ENCODE measurements at regions not wholly inside any gene's neighbourhood (a gene's known extent, or its start where the extent isn't known, plus 50 kb on each side); places are given as distances from the start of the nearest gene placed in this dataset.

DNA sequence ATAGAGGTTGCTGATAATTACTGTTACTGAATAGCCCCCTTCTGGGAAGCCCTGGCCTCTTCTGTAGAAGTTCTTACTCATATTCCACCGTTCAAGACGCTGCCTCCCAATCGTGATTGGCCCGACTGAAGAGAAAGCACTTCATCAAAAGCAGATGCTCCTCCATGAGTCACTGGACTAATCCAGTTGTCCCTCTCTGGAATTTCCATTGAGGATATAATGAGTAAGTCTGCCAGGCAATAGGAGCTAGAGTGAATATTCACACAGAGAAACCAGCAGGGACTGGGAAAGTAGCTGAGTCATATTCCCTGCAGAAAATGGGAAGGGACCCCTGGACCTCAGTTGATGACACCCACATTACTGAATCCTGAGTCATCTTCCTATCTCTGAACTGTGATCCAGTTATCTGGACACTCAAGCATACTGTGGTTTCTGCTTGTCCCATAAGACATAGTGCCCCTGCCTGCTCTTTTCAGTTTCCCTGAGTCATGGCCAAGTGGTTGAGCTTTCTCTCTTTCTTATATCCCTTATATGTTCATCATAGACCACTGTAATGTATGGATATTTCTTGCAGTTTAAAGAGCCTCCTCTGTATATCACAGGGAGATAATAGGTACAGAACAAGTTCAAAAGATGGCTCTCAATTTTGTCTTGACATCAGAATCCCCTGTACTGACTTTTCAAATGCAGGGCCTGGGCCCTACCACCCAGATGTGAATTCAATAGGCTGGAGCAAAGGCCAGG lies 151.2 kb upstream of the CDIN1 start:
- Histone ChIP-seq H3K9ac (ENCODE audit: low read depth in 1 of 2, low read length in 2 of 2) (no peak overlapping the region), H3K27me3 (ENCODE audit: control insufficient read depth in 2 of 2, insufficient read depth in 2 of 2, low read length in 2 of 2) (no peaks in the 10 kb centered on the region), H3K9me3 (ENCODE audit: control insufficient read depth in 2 of 2, low read length in 2 of 2) (no peaks in the 10 kb centered on the region), H3K27ac (ENCODE audit: low read depth in 2 of 2, low read length in 2 of 2) (no peak overlapping the region), H3K4me1 (ENCODE audit: control insufficient read depth in 2 of 2, insufficient read depth in 2 of 2, low read length in 2 of 2) (no peaks in the 10 kb centered on the region), H3K4me3 (ENCODE audit: low read length in 2 of 2) (no peak overlapping the region), H3K36me3 (ENCODE audit: control insufficient read depth in 2 of 2, insufficient read depth in 2 of 2, low read length in 2 of 2) (no peaks in the 10 kb centered on the region)

DNA sequence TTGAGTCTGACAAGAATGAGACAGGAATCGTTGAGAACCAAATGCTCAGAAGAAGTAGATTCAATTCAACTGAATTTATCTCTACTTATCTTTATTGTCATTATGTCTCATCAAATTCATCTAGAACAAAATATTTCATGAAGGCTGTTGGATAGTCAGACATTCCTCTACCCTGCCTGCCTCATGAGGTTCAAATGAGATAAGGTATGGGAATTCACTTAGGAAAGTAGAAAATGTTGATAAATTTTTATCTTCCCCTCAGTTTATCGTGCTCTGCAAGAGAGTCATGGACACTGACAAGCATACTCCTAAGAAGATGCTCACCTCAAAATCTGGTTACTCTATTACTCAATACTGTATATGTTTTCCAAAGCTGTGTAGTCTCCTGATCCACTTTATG lies 149.7 kb upstream of the CDIN1 start:
- Histone ChIP-seq H3K27me3 (ENCODE audit: control insufficient read depth in 2 of 2, insufficient read depth in 2 of 2, low read length in 2 of 2) (no peaks in the 10 kb centered on the region), H3K4me3 (ENCODE audit: low read length in 2 of 2) (no peak overlapping the region), H3K9me3 (ENCODE audit: control insufficient read depth in 2 of 2, low read length in 2 of 2) (no peaks in the 10 kb centered on the region), H3K36me3 (ENCODE audit: control insufficient read depth in 2 of 2, insufficient read depth in 2 of 2, low read length in 2 of 2) (no peaks in the 10 kb centered on the region), H3K4me1 (ENCODE audit: control insufficient read depth in 2 of 2, insufficient read depth in 2 of 2, low read length in 2 of 2) (no peaks in the 10 kb centered on the region), H3K27ac (ENCODE audit: low read depth in 2 of 2, low read length in 2 of 2) (no peak overlapping the region), H3K9ac (ENCODE audit: low read depth in 1 of 2, low read length in 2 of 2) (no peak overlapping the region)

DNA sequence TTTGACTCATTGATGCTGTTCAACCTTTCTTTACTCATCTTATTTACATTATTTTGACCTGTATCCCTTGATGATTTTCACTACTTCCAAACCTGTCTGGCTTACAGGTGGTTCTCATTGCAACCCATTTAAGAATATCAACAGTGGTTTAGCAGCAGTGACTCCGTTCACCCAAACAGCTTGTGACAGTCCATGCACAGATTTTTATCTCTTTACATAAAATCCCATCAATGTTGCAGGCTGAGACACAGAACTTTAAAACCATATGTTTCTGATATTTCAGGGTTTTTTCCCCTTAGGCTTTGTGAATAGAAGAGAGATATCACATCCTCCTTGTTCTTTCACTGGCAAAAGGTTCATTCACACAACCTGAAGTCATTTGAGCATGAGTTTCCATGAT lies 149.1 kb upstream of the CDIN1 start:
- Histone ChIP-seq H3K27me3 (ENCODE audit: control insufficient read depth in 2 of 2, insufficient read depth in 2 of 2, low read length in 2 of 2) (no peaks in the 10 kb centered on the region), H3K9ac (ENCODE audit: low read depth in 1 of 2, low read length in 2 of 2) (no peak overlapping the region), H3K4me1 (ENCODE audit: control insufficient read depth in 2 of 2, insufficient read depth in 2 of 2, low read length in 2 of 2) (no peaks in the 10 kb centered on the region), H3K4me3 (ENCODE audit: low read length in 2 of 2) (no peak overlapping the region), H3K36me3 (ENCODE audit: control insufficient read depth in 2 of 2, insufficient read depth in 2 of 2, low read length in 2 of 2) (no peaks in the 10 kb centered on the region), H3K9me3 (ENCODE audit: control insufficient read depth in 2 of 2, low read length in 2 of 2) (no peaks in the 10 kb centered on the region), H3K27ac (ENCODE audit: low read depth in 2 of 2, low read length in 2 of 2) (no peak overlapping the region)

DNA sequence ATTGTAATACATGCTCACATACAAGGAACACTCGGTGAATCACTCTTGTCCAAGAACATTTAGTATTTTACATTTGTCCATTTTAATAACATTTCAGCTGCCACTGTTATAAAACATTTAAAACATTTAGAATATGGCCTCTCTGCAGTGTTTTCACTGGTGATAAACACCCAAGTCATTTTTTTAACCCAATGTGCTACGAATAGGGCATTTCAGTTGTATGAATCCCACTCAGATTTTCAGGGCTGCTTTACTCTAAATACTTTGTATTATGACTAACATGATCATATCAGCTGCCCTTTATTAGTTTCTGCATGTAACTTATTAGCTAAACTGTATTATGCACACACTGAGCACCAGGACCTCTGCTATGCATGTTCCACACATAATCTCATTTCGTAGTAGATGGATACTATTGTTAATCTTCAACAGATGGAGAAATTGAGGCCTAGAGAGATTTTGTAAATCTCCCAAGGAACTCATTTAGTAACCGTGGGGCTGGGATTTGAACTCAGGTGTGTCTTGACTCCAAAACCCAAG lies 148.6 kb upstream of the CDIN1 start:
- Histone ChIP-seq H3K9me3 (ENCODE audit: control insufficient read depth in 2 of 2, low read length in 2 of 2) (no peaks in the 10 kb centered on the region), H3K36me3 (ENCODE audit: control insufficient read depth in 2 of 2, insufficient read depth in 2 of 2, low read length in 2 of 2) (no peaks in the 10 kb centered on the region), H3K9ac (ENCODE audit: low read depth in 1 of 2, low read length in 2 of 2) (no peak overlapping the region), H3K27ac (ENCODE audit: low read depth in 2 of 2, low read length in 2 of 2) (no peak overlapping the region), H3K27me3 (ENCODE audit: control insufficient read depth in 2 of 2, insufficient read depth in 2 of 2, low read length in 2 of 2) (no peaks in the 10 kb centered on the region), H3K4me3 (ENCODE audit: low read length in 2 of 2) (no peak overlapping the region), H3K4me1 (ENCODE audit: control insufficient read depth in 2 of 2, insufficient read depth in 2 of 2, low read length in 2 of 2) (no peaks in the 10 kb centered on the region)

DNA sequence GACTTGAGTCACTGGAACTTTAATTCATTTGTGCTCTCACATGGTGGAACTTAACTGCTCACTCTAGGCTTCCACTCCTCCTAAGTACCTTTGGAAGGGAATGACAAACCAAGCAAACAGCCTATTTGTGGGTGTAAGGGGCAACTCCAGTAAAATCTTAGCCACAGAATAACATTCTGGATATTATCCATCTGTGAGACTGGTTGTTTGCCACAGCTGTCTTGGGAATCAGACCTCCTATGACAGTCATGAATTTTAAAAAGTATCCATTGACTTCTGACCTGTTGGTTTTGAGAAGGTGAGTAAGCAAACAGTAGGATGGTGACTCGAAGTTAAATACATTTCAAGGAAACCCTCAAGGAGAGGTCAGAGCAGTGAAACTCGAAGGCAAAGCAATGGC lies 147.3 kb upstream of the CDIN1 start:
- H3K4me1 ChIP-seq (ENCODE audit: control insufficient read depth in 2 of 2, insufficient read depth in 2 of 2, low read length in 2 of 2) = no peaks in the 10 kb centered on the region
- no peaks in the 10 kb centered on the region for H3K27me3 ChIP-seq (ENCODE audit: control insufficient read depth in 2 of 2, insufficient read depth in 2 of 2, low read length in 2 of 2)
- H3K36me3 ChIP-seq (ENCODE audit: control insufficient read depth in 2 of 2, insufficient read depth in 2 of 2, low read length in 2 of 2) = no peaks in the 10 kb centered on the region
- H3K9me3 ChIP-seq (ENCODE audit: control insufficient read depth in 2 of 2, low read length in 2 of 2) = no peaks in the 10 kb centered on the region
- no peak overlapping the region for H3K4me3 ChIP-seq (ENCODE audit: low read length in 2 of 2)
- no peak overlapping the region for H3K9ac ChIP-seq (ENCODE audit: low read depth in 1 of 2, low read length in 2 of 2)
- no peak overlapping the region for H3K27ac ChIP-seq (ENCODE audit: low read depth in 2 of 2, low read length in 2 of 2)

DNA sequence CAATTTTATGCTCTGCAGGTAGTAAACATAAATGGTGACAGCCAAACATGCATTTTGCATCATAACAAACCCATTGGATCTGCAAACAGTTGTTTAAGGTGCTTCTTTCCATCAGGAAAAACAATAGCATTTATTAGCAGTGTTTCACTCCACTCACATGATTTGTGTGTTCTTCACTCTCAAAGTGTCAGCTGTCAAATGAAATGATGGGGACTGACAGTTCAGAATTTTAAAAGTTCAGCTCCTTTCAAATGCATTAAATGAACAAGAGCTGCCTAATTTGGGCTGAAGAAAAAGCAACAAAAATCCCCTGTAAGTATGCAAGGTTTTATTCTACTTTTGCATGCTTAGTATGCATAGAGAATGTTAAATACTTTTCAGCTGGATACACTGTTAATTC lies 145.2 kb upstream of the CDIN1 start:
- no peaks in the 10 kb centered on the region for H3K4me1 ChIP-seq (ENCODE audit: control insufficient read depth in 2 of 2, insufficient read depth in 2 of 2, low read length in 2 of 2)
- H3K9me3 ChIP-seq (ENCODE audit: control insufficient read depth in 2 of 2, low read length in 2 of 2) = no peaks in the 10 kb centered on the region
- no peak overlapping the region for H3K4me3 ChIP-seq (ENCODE audit: low read length in 2 of 2)
- H3K27ac ChIP-seq (ENCODE audit: low read depth in 2 of 2, low read length in 2 of 2) = no peak overlapping the region
- no peaks in the 10 kb centered on the region for H3K27me3 ChIP-seq (ENCODE audit: control insufficient read depth in 2 of 2, insufficient read depth in 2 of 2, low read length in 2 of 2)
- no peak overlapping the region for H3K9ac ChIP-seq (ENCODE audit: low read depth in 1 of 2, low read length in 2 of 2)
- H3K36me3 ChIP-seq (ENCODE audit: control insufficient read depth in 2 of 2, insufficient read depth in 2 of 2, low read length in 2 of 2) = no peaks in the 10 kb centered on the region

DNA sequence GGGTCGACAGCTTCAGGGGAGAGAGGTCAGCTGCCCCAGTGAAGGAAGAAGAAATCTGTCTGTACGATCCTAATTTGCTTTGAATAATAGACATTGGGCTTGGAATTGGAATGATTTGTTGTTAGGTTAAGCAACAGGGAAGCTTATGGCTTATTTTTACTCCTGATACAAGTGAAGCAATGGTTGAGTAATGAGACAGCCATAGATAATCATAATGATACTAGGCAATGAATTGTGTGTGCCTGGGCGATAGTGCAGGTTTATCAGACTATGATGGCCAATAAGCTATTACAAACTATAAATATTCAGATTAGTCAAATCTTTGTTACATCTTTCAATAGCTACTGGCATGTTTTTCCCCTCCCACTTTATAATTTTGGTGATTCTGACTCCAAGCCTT lies 140.9 kb upstream of the CDIN1 start:
- no peak overlapping the region for H3K4me3 ChIP-seq (ENCODE audit: low read length in 2 of 2)
- no peak overlapping the region for H3K27ac ChIP-seq (ENCODE audit: low read depth in 2 of 2, low read length in 2 of 2)
- H3K9me3 ChIP-seq (ENCODE audit: control insufficient read depth in 2 of 2, low read length in 2 of 2) = no peaks in the 10 kb centered on the region
- H3K27me3 ChIP-seq (ENCODE audit: control insufficient read depth in 2 of 2, insufficient read depth in 2 of 2, low read length in 2 of 2) = no peaks in the 10 kb centered on the region
- no peak overlapping the region for H3K9ac ChIP-seq (ENCODE audit: low read depth in 1 of 2, low read length in 2 of 2)
- H3K4me1 ChIP-seq (ENCODE audit: control insufficient read depth in 2 of 2, insufficient read depth in 2 of 2, low read length in 2 of 2) = no peaks in the 10 kb centered on the region
- no peaks in the 10 kb centered on the region for H3K36me3 ChIP-seq (ENCODE audit: control insufficient read depth in 2 of 2, insufficient read depth in 2 of 2, low read length in 2 of 2)

DNA sequence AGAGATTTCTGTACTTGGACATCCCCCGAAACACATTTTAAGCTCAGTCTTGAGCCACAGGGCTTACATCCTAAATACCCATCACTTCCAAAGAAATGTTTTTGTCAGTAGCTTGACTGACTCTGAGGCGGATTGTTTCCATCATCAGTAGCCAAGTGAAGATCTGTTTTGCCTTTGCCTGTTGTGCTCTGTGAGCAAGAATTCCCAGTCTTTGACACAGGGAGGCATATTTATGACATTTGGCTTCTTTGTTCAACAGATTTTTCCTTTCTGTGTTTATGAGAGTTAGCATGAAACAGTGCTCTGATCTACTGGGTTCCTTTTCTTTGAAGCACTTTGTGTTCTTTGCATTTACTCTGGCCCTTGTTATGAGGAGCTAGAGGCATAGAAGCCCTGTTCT lies 132.1 kb upstream of the CDIN1 start:
- no peaks in the 10 kb centered on the region for H3K4me1 ChIP-seq (ENCODE audit: control insufficient read depth in 2 of 2, insufficient read depth in 2 of 2, low read length in 2 of 2)
- no peaks in the 10 kb centered on the region for H3K9me3 ChIP-seq (ENCODE audit: control insufficient read depth in 2 of 2, low read length in 2 of 2)
- no peaks in the 10 kb centered on the region for H3K27me3 ChIP-seq (ENCODE audit: control insufficient read depth in 2 of 2, insufficient read depth in 2 of 2, low read length in 2 of 2)
- H3K9ac ChIP-seq (ENCODE audit: low read depth in 1 of 2, low read length in 2 of 2) = no peak overlapping the region
- no peak overlapping the region for H3K4me3 ChIP-seq (ENCODE audit: low read length in 2 of 2)
- no peak overlapping the region for H3K27ac ChIP-seq (ENCODE audit: low read depth in 2 of 2, low read length in 2 of 2)
- no peaks in the 10 kb centered on the region for H3K36me3 ChIP-seq (ENCODE audit: control insufficient read depth in 2 of 2, insufficient read depth in 2 of 2, low read length in 2 of 2)

DNA sequence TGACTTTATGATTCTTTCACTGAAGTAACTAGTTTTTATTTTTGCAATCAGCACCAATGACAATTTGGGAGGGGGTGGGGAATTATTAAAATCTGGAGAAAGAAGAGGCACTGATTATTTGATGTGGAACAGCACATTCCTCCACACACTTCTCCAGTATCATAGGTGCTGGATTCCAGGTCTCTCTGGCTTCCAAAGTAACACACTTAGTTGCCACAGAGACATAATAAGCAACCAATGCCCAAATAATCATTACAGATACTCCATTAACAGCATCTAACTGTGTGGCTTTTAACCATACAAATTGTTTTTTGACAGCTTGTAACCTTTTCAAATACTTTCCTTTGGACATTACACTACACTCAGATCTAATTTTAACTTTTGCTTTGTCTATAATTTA lies 131.0 kb upstream of the CDIN1 start:
- H3K9me3 ChIP-seq (ENCODE audit: control insufficient read depth in 2 of 2, low read length in 2 of 2) = no peaks in the 10 kb centered on the region
- no peaks in the 10 kb centered on the region for H3K36me3 ChIP-seq (ENCODE audit: control insufficient read depth in 2 of 2, insufficient read depth in 2 of 2, low read length in 2 of 2)
- H3K4me1 ChIP-seq (ENCODE audit: control insufficient read depth in 2 of 2, insufficient read depth in 2 of 2, low read length in 2 of 2) = no peaks in the 10 kb centered on the region
- H3K9ac ChIP-seq (ENCODE audit: low read depth in 1 of 2, low read length in 2 of 2) = no peak overlapping the region
- H3K27me3 ChIP-seq (ENCODE audit: control insufficient read depth in 2 of 2, insufficient read depth in 2 of 2, low read length in 2 of 2) = no peaks in the 10 kb centered on the region
- H3K27ac ChIP-seq (ENCODE audit: low read depth in 2 of 2, low read length in 2 of 2) = no peak overlapping the region
- H3K4me3 ChIP-seq (ENCODE audit: low read length in 2 of 2) = no peak overlapping the region

DNA sequence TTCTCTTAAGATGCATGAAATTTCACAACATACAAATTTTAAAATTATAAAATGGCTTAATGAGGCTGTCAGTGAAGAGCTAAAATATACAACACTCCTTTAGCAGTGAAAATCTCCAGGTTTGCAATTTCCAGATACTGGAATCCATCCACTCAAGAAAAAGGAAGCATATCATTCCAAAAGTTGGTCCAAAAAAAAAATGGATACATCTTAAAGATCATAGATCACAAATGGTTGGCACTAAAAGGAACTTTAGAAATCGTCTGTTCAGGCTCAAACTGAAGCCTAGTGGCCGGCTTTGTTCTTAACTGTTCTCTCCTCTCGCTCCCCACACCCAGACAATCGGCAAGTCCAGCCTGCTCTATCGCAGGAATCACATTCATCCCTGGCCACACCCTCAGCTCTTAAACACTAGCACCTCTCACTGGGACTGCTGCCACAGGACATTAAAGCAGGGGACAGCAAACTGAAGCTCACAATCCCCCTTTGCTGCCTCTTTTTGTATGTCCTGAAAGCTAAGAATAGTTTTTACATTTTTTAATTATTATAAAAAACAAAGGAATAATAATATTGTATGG lies 130.3 kb upstream of the CDIN1 start:
- Histone ChIP-seq H3K36me3 (ENCODE audit: control insufficient read depth in 2 of 2, insufficient read depth in 2 of 2, low read length in 2 of 2) (no peaks in the 10 kb centered on the region), H3K9ac (ENCODE audit: low read depth in 1 of 2, low read length in 2 of 2) (no peak overlapping the region), H3K27me3 (ENCODE audit: control insufficient read depth in 2 of 2, insufficient read depth in 2 of 2, low read length in 2 of 2) (no peaks in the 10 kb centered on the region), H3K27ac (ENCODE audit: low read depth in 2 of 2, low read length in 2 of 2) (no peak overlapping the region), H3K4me3 (ENCODE audit: low read length in 2 of 2) (no peak overlapping the region), H3K9me3 (ENCODE audit: control insufficient read depth in 2 of 2, low read length in 2 of 2) (no peaks in the 10 kb centered on the region), H3K4me1 (ENCODE audit: control insufficient read depth in 2 of 2, insufficient read depth in 2 of 2, low read length in 2 of 2) (no peaks in the 10 kb centered on the region)
